GM20000 (cell line): ENCODE measurements at regions not wholly inside any gene's neighbourhood (a gene's known extent, or its start where the extent isn't known, plus 50 kb on each side); places are given as distances from the start of the nearest gene placed in this dataset.

Experiments
- DNase-seq: peaks from one replicate; pipeline ENCODE4 v3.0.0; 2012; ENCODE audit warnings: low spot score
- CTCF ChIP-seq: IDR thresholded peaks from 2 replicates; pipeline ENCODE4 v1.5.1; 2012; ENCODE audit warnings: mild to moderate bottlenecking, control low read depth; ENCODE audit errors: extremely low read depth, missing control alignments

- DNase-seq, result no peak
- TF ChIP-seq CTCF, result no peak
These were observed 484.1 kb upstream of the ZMIZ1 start for GRCh38 chr10:78584681-78585080.

- TF ChIP-seq CTCF, result no peak
- DNase-seq, result no peak
These were observed 482.8 kb upstream of the ZMIZ1 start for GRCh38 chr10:78585952-78586351.

GRCh38 chr10:78588194-78588811 is 480.5 kb upstream of the ZMIZ1 start:
- no peak for DNase-seq
- TF ChIP-seq CTCF, result no peak

- DNase-seq, result no peak
- no peak for TF ChIP-seq CTCF
These were observed 479.1 kb upstream of the ZMIZ1 start for GRCh38 chr10:78589687-78590086.

- no peak for TF ChIP-seq CTCF
- DNase-seq, result no peak
These were observed 477.7 kb upstream of the ZMIZ1 start for GRCh38 chr10:78591066-78591465.

- TF ChIP-seq CTCF, result no peak
- no peak for DNase-seq
These were observed 474.1 kb upstream of the ZMIZ1 start for GRCh38 chr10:78594559-78595268.

GRCh38 chr10:78595269-78595619 is 473.5 kb upstream of the ZMIZ1 start:
- no peak for TF ChIP-seq CTCF
- no peak for DNase-seq
